ENCODE measurements at regions not wholly inside any gene's neighbourhood (a gene's known extent, or its start where the extent isn't known, plus 50 kb on each side); places are given as distances from the start of the nearest gene placed in this dataset.

GRCh38 chr18:76658627-76659026 is 163.6 kb upstream of the ZNF516 start:
- DNase-seq (ENCODE audit: low spot score), result peak; percentile 52
- TF ChIP-seq CTCF (IDR thresholded peaks at IDR 0.05; ENCODE audit: borderline replicate concordance, control extremely low read depth, extremely low read depth, insufficient read depth, missing control alignments), result peak; percentile 42
- in situ Hi-C loops (cut with MboI; ENCODE audit: low sequenced_read_pairs, unreplicated experiment), result no loop called here

- in situ Hi-C loops (cut with MboI; ENCODE audit: low sequenced_read_pairs, unreplicated experiment), result no loop called here
- DNase-seq (ENCODE audit: low spot score), result no peak
- no peak for TF ChIP-seq CTCF (IDR thresholded peaks at IDR 0.05; ENCODE audit: borderline replicate concordance, control extremely low read depth, extremely low read depth, insufficient read depth, missing control alignments)
Measured at GRCh38 chr18:76657911-76658470, 162.9 kb upstream of the ZNF516 start.

GRCh38 chr18:76656925-76657827 is 162.1 kb upstream of the ZNF516 start:
- in situ Hi-C loops (cut with MboI; ENCODE audit: low sequenced_read_pairs, unreplicated experiment), result no loop called here
- TF ChIP-seq CTCF (IDR thresholded peaks at IDR 0.05; ENCODE audit: borderline replicate concordance, control extremely low read depth, extremely low read depth, insufficient read depth, missing control alignments), result no peak
- DNase-seq (ENCODE audit: low spot score), result no peak

- DNase-seq (ENCODE audit: low spot score), result no peak
- in situ Hi-C loops (cut with MboI; ENCODE audit: low sequenced_read_pairs, unreplicated experiment), result no loop called here
- TF ChIP-seq CTCF (IDR thresholded peaks at IDR 0.05; ENCODE audit: borderline replicate concordance, control extremely low read depth, extremely low read depth, insufficient read depth, missing control alignments), result no peak
Measured at GRCh38 chr18:76654577-76654976, 159.5 kb upstream of the ZNF516 start.

- in situ Hi-C loops (cut with MboI; ENCODE audit: low sequenced_read_pairs, unreplicated experiment), result no loop called here
- no peak for TF ChIP-seq CTCF (IDR thresholded peaks at IDR 0.05; ENCODE audit: borderline replicate concordance, control extremely low read depth, extremely low read depth, insufficient read depth, missing control alignments)
- no peak for DNase-seq (ENCODE audit: low spot score)
Measured at GRCh38 chr18:76647322-76647721, 152.3 kb upstream of the ZNF516 start.

- in situ Hi-C loops (cut with MboI; ENCODE audit: low sequenced_read_pairs, unreplicated experiment), result no loop called here
- no peak for TF ChIP-seq CTCF (IDR thresholded peaks at IDR 0.05; ENCODE audit: borderline replicate concordance, control extremely low read depth, extremely low read depth, insufficient read depth, missing control alignments)
- no peak for DNase-seq (ENCODE audit: low spot score)
Measured at GRCh38 chr18:76644580-76644979, 149.5 kb upstream of the ZNF516 start.

All from GM13976 (cell line).